HG02571 (cell line): ENCODE measurements at regions not wholly inside any gene's neighbourhood (a gene's known extent, or its start where the extent isn't known, plus 50 kb on each side); places are given as distances from the start of the nearest gene placed in this dataset.
"Not testable (repeated sequence)": the region's sequence is repeated elsewhere in the genome, so short reads cannot be mapped to it uniquely, and the experiment has no call there.

ENCODE experiments used
- ATAC-seq: cut with Tn5 transposase; IDR thresholded peaks from one replicate; pipeline ENCODE4 v1.9.1; 2021; ENCODE audit warnings: mild to moderate bottlenecking, moderate library complexity; ENCODE audit not compliant: unreplicated experiment

GRCh38 chr3:67983166-67983565, 328.8 kb upstream of the SUCLG2 start:
- no peak for ATAC-seq

GRCh38 chr3:67981077-67981476, 326.7 kb upstream of the SUCLG2 start:
- no peak for ATAC-seq

GRCh38 chr3:67979342-67979741, 324.9 kb upstream of the SUCLG2 start:
- no peak for ATAC-seq

DNA sequence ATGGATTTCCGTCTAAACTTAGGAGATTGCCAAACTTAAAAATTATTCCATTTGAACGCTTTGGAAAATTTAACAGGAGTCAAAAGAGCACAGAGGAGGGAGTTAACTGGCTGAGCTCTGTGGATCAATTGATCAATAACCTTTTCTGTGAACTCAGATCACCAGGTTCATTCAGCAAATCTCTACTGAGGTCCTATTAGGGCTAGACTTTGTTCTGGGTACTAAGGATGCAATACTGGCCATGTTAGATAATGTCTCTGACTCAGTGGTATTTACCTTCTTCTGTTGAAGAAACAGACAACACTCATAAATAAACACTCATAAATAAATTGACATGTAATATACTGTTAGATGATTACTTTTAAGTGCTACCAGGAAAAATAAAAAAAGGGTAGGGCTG, 323.4 kb upstream of the SUCLG2 start:
- ATAC-seq, result no peak

- ATAC-seq, result no peak
Observed at GRCh38 chr3:67976663-67977062, 322.3 kb upstream of the SUCLG2 start.

DNA sequence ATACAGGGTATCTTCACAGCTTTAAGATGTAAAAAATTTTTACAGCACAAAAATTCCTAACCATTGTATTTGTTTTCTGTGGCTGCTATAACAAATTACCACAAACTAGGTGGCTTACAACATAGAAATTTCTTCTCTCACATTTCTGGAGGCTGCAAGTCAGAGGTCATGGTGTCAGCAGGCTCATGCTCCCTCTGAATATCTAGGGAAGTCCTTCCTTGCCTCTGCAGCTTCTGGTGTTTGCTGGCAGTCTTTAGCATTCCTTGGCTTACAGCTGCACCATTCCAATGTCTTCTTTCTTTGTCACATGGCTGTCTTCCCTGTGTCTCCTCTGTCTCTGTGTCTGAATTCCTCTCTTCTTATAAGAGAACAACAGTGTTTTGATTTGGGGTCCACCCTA, 310.2 kb upstream of the SUCLG2 start:
- no peak for ATAC-seq

DNA sequence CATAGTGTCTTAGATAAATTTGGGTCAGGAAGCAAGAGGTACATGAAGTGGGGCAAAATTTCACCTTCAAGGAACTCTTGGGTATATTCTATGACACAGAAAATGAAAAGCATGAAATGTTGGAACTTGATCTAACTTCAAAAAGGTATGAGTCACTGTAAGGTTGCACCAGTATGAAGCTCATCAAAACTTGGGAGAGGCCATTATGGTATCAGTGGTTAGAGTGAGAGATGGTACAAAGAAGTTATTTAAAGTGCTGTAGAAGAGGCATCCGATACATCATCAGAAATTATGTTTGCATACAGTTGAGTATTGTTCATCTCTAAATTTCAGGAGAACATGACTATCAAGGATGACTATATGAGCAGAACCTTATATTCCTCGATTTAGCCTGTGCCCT, 302.9 kb upstream of the SUCLG2 start:
- no peak for ATAC-seq

DNA sequence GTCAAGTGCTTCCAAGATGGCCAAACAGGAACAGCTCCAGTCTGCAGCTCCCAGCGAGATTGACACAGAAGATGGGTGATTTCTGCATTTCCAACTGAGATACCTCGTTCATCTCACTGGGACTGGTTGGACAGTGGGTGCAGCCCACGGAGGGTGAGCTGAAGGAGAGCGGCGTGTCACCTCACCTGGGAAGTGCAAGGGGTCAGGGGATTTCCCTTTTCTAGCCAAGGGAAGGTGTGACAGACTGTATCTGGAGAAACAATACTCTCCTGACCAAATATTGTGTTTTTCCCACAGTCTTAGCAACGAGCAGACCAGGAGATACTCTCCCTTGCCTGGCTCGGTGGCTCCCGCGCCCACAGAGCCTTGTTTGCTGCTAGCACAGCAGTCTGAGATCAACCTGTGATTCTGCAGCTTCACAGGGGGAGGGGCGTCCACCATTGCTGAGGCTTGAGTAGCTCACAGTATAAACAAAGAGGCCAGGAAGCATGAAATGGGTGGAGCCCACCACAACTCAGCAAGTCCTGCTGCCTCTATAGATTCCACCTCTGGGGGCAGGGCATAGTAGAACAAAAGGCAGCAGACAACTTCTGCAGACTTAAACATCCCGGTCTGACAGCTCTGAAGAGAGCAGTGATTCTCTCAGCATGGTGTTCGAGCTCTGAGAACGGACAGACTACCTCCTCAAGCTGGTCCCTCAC, 293.5 kb upstream of the SUCLG2 start:
- no peak for ATAC-seq

GRCh38 chr3:67946436-67946835, 292.0 kb upstream of the SUCLG2 start:
- no peak for ATAC-seq

DNA sequence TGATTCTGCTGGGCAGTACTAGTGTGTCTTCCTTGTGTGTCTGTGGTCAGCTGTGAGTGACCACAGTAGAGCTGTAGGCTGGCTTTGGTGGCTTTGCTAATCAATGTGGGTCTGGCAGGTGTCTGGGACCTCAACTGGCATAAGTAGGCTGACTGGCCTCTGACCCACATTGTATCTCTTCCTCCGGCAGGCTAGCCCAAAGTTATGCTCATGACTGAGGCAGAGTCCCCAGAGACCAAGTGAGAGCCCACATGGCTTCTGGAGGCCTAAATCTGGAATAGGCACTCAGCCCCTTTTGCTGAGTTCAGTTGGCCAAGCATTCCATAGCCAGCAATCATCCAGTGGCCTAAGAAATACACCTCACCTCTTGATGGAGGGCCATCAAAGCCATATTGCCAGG, 289.1 kb upstream of the SUCLG2 start:
- no peak for ATAC-seq

DNA sequence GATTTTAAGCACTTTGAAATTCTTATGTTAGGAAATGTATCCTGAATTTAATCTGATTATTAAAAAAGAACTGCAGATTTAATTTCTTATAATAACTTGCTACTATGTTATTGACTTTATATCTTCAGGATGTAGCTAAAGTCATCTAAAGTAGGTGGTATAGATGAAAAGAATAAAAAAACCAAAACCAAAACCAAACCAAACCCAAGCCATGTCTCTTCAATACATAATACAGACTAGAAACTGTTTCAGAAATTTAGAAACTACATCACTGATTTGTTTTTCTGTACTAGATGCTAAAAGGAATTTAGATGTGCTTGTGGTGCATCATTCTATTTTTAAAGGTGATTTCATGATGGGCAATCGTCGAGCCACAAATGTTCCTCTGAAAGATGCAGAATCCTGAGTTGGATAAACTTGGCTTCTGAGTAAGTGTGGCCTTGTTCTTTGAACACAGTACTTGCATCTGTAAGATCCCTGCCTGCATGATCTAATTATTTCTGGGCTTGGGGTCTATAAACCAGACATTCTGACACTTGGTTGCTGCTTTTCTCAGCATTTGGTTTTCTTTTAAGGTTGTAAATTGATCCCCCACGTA, 287.1 kb upstream of the SUCLG2 start:
- no peak for ATAC-seq

DNA sequence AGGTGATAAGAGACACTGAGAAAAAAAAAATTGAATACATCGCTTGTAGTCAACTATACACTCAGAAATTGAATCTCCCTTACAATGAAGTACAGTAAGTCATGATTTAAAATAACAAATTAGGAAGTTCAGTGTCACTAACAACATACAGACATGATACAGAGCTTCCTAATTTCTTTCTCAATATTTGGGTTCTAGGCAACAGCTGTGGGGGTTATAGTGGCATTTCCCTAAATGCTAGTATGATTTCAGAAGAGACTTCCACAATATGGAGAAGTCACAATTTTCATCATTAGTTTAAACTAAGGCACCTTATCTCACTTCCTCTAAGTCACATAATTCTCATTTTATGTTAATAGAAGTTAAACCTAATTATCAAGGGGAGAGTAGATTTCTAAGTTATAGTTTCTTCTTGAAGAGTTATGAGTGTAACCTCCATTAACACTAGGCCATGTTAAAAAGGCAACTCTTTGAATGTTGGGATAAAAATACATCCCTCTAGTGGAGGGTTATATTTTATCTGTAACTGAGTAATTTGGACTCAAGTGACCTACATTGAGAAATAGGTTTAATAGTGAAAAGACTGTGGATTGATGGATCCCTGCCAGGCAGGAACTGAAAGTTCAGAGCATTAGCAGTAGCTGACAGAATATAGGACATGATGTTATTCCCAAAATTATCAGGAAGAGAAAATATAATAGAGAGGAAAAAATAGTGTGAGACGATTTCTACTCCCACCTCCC, 286.0 kb upstream of the SUCLG2 start:
- no peak for ATAC-seq

GRCh38 chr3:67937498-67938118, 283.2 kb upstream of the SUCLG2 start:
- ATAC-seq, result no peak

DNA sequence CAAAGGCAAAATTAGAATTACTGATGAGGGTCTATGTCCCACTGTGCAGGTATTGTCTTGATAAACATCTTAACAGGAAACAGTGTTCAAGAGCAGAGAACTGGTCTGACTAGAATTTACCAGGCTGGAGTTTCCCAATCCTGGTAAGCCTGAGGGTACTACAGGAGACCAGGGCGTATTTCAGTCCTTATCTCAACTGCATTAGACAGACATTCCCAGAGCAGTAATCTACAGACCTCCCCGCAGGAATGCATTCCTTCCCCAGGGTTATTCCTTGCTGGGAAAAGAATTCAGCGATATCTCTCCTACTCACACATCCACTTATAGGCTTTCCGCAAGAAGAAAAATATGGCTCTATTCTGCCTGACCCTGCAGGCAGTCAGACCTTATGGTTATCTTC, 276.0 kb upstream of the SUCLG2 start:
- not testable (repeated sequence) for ATAC-seq

DNA sequence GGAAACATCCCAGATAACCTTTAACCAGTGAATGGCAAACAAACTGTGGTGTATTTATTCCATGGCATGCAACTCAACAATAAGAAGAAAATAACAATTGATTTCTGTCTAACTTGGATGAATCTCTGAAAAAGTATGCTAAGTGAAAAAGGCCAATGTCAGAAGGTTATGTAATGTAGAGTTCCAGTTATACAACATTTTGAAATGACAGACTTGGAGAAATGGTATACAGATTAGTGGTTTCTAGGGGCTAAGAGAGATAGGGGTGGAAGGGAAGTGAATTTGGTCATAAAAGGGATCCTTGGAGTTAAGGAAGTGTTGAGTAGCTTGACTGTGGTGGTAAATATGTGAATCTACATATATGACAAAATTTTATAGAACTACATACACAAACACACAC, 269.4 kb upstream of the SUCLG2 start:
- no peak for ATAC-seq

DNA sequence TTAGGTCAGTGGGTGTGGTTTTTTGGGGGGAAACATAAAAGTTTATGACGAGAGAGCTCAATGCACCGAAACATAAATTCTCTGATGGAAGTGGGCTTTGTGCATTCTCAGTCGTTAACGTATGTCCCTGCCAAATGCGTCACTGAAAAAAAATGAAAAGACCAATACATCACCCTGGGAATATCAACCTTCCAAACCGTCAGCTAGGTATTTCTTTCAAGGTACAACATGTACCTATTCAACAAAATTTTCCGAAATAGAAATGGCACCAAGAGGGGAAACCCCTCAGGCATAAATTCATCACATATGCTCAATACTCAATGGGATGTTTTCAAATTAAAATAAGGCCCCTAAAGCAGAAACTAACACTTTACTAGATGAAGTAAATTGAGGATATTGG, 266.6 kb upstream of the SUCLG2 start:
- no peak for ATAC-seq

- ATAC-seq, result no peak
Observed at GRCh38 chr3:67920311-67920710, 265.9 kb upstream of the SUCLG2 start.

- no peak for ATAC-seq
Observed at GRCh38 chr3:67916353-67916752, 261.9 kb upstream of the SUCLG2 start.

DNA sequence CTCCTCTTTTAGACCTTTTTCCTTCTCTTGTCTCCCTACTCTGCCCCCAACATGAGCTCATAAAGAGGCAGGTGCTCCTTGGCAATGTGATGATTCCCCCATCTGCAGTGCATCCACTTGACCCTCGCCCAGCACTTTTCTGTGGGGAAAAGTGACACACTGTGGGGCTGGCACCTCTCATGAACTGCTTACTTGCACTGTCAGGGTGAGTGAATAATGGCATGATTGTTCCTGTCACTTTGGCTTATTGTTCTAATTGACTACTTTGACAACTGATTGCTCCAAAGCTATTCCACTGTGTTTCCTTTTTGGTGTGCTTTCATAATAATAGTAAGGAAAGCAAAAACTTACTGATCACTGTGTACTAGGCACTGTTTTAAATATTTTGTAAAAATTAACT, 253.3 kb upstream of the SUCLG2 start:
- ATAC-seq, result no peak

DNA sequence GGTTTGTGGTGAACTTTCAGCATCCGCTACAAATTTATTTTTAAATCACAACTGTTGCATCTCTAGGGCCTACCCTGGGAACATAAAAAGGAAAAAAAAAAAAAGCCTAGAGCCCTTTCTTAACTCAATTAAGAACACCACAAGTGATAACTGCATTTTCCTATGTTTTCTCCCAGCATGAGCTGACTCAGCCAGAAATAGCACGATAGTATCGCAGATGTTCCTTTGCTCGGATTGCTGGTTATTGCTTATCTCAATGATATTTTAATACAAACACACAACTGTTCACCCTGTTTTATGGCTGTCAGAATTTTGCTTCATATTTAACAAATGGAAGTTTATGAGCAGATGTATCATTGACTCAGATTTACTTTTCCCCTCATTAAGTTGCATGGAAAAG, 251.8 kb upstream of the SUCLG2 start:
- no peak for ATAC-seq

- no peak for ATAC-seq
Observed at GRCh38 chr3:67901681-67902080, 247.3 kb upstream of the SUCLG2 start.

DNA sequence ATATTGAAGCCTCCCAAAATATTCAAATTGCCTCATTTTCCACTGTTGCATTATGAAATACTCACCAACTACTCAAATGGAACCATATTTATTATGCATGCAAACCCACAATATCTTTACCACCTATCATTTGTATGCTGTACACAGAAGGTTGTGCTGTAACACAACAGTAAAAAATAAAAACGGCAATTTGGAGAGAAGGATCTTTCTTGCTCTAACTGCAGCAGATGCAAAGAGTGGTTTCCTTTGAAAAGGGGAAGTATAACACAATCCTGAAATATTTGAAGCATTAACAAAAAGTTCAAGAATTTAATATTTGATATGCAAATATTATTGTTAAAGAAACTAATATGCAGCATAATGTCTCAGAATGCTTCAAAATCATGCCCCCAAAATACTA, 244.5 kb upstream of the SUCLG2 start:
- ATAC-seq, result no peak
